Amygdala (tissue), 56 donors: ENCODE measurements at regions not wholly inside any gene's neighbourhood (a gene's known extent, or its start where the extent isn't known, plus 50 kb on each side); places are given as distances from the start of the nearest gene placed in this dataset.

Source experiments
- DNase-seq, 56 donors: peaks; one replicate each; lab custom pipeline; 2025; lab: John Stamatoyannopoulos, UW

GRCh38 chr17:77461277-77462057 lies 320.7 kb downstream of the SEC14L1 start:
- no peak for DNase-seq

- DNase-seq = no peak
Measured at GRCh38 chr17:77462090-77462489, 321.3 kb downstream of the SEC14L1 start.

GRCh38 chr17:77462553-77463497 lies 322.1 kb downstream of the SEC14L1 start:
- DNase-seq = no peak

GRCh38 chr17:77464988-77465357 lies 324.2 kb downstream of the SEC14L1 start:
- DNase-seq = no peak

- DNase-seq = peak in 19 of 56 donors; percentile 9 to 54 (median 28)
Measured at GRCh38 chr17:77465358-77466041, 324.7 kb downstream of the SEC14L1 start.

GRCh38 chr17:77466140-77466539 lies 325.4 kb downstream of the SEC14L1 start:
- DNase-seq = peak in 12 of 56 donors; percentile 16 to 44 (median 30)

- no peak for DNase-seq
Measured at GRCh38 chr17:77466596-77467223, 325.9 kb downstream of the SEC14L1 start.

- no peak for DNase-seq
Measured at GRCh38 chr17:77467521-77467920, 326.8 kb downstream of the SEC14L1 start.

GRCh38 chr17:77468897-77469296 lies 328.1 kb downstream of the SEC14L1 start:
- no peak for DNase-seq

GRCh38 chr17:77470330-77470786 lies 329.6 kb downstream of the SEC14L1 start:
- DNase-seq = no peak

- no peak for DNase-seq
Measured at GRCh38 chr17:77470800-77471733, 330.3 kb downstream of the SEC14L1 start.

GRCh38 chr17:77471984-77472461 lies 331.3 kb downstream of the SEC14L1 start:
- DNase-seq = peak in 26 of 56 donors; percentile 10 to 55 (median 31)

- DNase-seq = peak in 3 of 56 donors; percentile 19 to 48 (median 28)
Measured at GRCh38 chr17:77472468-77473310, 331.9 kb downstream of the SEC14L1 start.

GRCh38 chr17:77473615-77474226 lies 333.0 kb downstream of the SEC14L1 start:
- no peak for DNase-seq

GRCh38 chr17:77474292-77474988 lies 333.7 kb downstream of the SEC14L1 start:
- no peak for DNase-seq

GRCh38 chr17:77475016-77475976 lies 334.5 kb downstream of the SEC14L1 start:
- no peak for DNase-seq
